Cerebellar nuclear complex (tissue), 1 donor: ENCODE measurements at regions not wholly inside any gene's neighbourhood (a gene's known extent, or its start where the extent isn't known, plus 50 kb on each side); places are given as distances from the start of the nearest gene placed in this dataset.

Experiments
- DNase-seq, 2 experiments: peaks; one replicate each; lab custom pipeline; 2025; lab: John Stamatoyannopoulos, UW

DNA sequence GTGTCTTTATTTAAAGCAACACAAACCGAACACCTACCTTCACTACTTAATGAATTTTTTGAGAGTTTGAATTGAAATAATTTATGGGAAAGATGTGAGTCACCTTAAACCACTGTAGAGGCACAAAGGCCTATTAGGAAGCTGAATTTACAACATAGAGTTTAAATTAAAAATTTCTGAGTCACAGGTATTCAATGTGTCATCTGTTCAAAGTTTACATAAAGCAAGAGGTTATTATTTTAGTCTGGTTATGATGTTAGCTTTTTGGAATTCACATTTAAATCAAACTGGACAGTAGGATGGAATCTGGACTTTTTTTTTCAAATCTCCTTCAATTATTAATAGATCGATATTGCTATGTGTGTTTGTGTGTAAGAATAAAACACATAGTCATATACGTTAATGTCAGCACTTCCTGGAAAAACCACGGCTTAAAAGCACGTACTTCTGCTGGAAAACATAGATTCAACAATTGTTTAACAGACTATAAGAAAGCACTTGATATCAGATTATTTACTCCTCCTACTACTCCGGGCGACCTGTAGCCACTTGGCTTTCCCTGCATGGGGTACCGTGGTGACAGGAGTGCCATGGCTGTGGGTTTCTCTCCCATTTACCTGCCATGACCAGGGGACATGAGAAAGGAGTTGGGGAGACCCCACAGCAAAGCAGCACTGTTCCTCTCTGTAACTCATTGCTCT lies 638.6 kb downstream of the SEMA5A start:
- no peak for DNase-seq

DNA sequence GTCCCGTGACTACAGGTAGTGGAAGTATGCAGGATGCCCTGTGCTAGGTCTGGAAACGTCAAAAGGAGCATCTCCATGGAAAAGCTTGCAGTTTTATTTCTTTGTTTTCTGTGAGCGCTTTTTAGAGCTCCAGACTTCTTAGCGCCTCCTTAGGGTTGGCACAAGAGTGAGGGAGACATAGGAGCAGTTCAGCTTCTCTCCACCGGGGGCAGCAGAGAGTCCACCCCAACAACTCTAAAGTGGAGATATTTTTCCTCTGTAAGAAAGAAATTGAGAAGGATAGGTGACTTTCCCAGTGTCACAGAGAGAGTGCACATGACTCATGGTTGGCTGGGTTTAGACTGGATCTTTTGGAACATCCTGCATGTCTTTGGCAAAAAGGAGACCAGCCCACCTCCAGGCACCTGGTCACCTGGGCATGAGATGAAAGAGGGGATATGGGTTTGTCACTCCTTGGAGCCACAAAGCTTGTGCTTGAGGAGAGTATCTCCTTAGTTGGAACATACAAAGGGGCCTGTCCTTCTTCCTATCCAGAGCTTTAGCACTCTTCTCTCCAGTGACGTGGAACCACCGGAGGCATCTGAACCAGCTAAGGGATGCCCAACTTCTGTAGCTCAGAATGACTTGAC lies 637.7 kb downstream of the SEMA5A start:
- no peak for DNase-seq

DNA sequence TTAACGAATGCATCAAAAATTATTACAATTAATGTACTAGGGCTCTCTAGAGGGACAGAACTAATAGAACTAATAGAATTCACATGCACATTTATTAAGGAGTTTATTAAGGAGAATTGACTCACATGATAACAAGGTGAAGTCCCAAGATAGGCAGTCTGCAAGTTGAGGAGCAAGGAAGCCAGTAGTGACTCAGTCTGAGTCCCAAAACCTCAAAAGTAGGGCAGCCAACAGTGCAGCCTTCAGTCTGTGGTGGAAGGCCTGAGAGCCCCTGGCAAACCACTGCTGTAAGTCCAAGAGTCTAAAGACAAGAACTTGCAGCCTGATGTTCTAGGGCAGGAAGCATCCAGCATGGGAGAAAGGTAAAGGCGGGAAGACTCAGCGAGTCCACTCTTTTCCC lies 633.8 kb downstream of the SEMA5A start:
- no peak for DNase-seq

DNA sequence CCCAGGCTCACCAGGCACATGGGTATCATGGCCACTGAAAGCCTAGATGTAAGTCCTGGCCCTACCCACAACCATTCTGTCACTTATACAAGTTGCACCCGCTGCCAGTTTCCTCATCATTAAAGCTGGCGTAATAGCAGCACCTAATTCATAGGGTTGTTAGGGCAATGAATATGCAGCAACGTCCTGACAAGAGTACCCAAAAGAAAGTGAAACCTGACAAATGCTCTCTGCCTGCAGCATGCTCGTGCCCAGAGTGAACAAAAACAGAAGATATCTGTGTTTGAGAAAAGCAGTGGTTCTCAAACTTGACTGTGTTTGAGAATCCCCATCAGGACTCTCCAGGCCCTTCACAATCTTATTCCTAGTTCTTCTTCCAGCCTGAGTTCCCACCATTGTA lies 632.4 kb downstream of the SEMA5A start:
- no peak for DNase-seq

DNA sequence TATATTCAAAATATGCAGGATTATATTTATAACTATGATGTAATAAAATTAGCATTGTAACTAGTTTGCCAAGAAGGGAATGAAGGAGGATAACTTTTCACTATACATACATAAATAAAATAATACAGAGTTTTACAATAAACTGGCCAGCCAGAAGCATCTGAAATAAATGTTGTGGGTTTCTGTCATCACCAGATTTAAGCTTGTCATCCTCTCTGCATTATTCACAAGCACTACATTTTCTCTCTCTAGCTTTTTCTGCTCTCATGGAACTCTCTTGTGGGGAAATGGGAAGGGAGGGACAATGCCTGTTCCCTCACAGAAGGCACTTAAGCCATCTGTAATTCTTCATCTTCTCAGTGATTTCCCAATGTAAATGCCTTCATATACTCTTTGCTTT lies 626.8 kb downstream of the SEMA5A start:
- no peak for DNase-seq

DNA sequence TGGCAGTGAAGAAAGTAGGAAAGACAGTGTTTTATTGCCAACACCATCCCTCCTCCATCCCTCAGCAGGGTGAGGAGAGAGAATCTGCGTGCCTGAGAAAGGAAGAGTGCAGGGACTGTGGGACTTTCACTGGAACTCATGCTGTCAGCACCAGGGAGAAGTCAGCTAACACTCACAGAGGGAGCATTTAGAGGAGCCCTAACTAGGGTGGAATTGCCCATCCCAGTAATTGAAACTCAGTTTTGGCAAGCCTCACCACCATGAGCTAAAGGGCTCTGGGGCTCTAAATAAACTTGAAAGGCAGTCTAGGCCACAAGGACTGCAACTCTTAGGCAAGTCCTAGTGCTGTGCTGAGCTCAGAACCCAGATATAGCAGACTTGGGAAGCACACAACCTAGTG lies 622.3 kb downstream of the SEMA5A start:
- DNase-seq: no peak

DNA sequence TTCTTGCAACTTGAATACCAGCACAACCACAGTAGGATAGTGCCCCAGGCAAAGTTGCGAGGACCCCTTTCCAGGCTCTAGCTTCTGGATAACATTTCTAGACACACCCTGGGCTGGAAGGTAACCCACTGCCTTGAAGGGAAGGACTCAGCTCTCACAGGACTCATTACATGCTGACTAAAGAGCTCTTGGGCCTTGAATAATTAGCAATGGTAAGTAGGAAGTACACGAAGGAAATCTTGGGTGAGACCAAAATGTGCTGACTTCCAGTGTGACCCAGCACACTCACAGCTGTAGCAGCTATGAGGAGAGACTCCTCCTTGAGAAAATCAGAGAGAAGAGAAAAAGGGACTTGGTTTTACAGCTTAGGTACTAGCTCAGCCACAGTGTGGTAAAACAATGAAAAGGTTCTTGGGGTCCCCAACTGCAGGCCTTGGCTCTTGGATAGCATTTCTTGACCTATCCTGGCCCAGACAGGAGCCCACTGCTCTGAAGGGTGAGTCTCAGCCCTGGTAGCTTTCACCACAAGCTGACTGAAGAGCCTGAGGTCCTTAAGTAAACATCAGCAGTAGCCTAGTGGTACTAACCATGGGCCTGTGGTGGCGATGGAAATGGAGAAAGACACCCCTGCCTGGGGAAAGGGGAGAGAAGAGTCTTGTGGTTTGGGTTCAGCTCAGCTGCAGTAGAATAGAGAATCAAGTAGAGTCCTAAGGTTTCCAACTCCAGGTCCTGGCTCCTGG lies 621.7 kb downstream of the SEMA5A start:
- DNase-seq: no peak

DNA sequence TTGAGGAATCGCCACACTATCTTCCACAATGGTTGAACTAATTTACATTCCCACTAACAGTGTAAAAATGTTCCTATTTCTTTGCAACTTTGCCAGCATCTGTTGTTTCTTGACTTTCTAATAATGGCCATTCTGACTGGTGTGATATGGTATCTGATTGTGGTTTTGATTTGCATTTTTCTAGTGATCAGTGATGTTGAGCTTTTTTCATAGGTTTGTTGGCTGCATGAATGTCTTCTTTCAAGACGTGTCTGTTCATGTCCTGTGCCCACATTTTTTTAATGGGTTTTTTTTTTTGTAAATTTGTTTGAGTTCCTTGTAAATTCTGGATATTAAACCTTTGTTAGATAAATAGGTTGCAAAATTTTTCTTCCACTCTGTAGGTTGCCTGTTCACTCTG lies 615.9 kb downstream of the SEMA5A start:
- no peak for DNase-seq

DNA sequence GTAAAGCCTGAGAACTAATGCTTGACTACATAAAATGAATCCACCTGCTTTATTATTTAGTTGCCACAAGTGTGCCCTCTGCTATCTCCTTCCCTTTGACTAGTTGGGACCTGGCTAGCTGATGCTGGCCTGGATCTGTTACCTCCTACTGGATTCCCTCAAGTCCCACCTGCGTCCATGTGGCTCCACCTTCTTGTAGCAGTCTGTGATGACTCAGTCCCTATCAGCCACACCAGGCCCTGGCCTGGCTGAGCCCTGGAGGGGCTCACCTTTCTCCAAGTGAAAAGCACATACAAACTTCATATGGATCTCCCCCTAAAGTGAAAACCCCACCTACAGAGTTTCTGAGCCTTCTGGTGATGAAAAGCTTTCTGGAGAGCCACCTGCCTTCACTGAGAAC lies 611.4 kb downstream of the SEMA5A start:
- DNase-seq: no peak

DNA sequence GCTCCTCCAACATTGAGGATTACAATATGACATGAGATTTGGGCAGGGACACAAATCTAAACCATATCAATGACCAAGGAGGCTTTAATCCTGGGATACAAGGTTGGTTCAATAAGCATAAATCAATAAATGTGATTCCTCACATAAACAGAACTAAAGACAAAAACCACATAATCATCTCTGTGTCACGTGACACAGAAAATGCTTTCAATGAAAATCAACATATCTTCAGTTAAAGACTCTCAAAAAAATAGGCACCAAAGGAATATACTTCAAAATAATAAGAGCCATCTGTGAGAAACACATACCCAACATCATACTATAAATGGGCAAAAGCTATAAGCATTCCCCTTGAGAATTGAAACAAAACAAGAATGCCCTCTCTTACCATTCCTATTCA lies 604.9 kb downstream of the SEMA5A start:
- DNase-seq: no peak

DNA sequence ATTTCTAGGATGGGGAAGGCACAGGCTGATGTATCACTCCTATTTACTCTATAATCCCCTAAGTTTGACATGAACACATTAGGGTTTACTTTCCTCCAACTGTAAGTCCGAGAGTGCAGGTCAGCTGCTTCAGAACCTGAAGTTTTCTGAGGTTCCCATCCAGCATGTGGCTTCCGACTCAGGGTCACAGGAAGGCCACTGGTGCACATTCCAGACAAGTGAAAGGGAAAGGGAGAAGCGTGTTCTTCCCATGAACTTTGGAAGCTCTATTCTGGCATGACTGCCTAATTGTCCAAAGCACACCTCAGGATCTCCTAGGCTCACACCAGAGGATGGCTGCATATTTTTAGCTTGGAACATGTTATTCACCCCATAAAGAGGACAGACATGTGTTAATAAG lies 602.6 kb downstream of the SEMA5A start:
- DNase-seq: no peak

DNA sequence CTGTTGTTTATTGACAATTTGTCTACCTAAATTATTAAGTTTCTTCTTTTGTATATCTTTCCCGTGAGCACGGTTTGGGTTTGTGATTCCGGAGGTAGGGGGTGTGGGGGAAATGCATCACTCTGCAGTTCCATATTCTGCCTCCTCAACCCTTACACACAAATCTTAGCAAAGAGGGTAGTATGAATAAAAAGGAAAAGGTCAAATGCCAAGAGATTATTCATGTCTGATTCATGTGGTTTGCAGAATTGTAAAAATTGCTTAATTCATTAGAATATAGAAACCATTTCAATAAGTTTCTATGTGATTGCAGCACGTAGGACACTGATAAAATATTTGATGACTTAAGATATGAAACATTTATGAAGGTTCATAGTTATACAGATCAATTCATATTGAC lies 601.9 kb downstream of the SEMA5A start:
- DNase-seq: no peak

DNA sequence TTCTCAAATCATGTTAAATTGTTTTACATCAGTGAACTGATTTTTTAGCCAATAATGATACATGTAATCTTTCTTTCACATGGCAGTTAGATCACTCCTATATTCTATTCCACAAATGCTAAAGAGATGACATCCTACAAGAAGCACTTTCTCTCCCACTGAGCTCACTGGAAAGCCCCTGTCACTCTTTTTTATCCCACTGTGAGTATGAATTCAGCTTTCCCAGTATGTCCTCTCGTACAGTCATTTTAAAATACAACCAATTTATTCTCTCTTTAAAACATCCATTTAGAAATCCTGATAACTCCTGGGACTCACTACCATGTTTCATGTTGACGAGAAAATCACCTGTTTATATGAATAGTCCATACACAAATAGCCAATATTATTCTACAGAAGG lies 599.9 kb downstream of the SEMA5A start:
- DNase-seq: no peak

DNA sequence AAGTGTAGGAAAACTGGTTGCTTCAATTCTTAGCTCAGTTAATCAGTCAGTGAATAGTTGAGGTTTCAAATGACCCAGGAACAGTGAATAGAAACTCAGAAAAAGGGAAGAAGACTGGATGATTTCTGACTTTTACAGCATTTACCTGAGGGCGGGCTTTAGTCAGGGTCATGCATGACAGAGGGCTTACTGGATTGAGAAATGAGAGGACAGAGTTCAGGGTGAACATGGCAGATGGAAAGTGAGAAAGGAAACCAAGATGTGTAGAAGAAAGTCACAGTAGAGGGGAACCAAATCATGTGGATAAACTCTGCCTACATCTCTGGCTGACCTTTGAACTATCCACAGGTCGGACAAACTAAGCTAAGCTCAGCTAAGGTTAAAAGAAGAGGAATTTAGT lies 596.0 kb downstream of the SEMA5A start:
- no peak for DNase-seq

DNA sequence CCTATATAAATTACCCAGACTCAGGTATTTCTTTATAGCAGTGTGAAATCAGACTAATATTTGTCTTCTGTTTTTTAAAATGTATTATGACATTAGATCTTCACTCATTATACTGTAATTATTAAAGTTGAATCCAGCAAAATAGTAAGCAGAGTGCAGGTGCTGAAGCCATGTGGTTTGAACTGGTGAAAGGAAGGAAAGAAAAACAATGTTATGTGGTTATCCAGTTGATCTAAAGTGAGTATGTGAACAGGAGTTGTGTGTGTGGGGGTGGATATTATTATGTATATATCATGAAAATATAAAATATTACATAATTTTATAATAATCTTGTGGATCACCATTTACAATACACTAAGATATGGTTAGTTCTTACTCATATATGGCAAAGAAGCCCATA lies 593.7 kb downstream of the SEMA5A start:
- DNase-seq: no peak

DNA sequence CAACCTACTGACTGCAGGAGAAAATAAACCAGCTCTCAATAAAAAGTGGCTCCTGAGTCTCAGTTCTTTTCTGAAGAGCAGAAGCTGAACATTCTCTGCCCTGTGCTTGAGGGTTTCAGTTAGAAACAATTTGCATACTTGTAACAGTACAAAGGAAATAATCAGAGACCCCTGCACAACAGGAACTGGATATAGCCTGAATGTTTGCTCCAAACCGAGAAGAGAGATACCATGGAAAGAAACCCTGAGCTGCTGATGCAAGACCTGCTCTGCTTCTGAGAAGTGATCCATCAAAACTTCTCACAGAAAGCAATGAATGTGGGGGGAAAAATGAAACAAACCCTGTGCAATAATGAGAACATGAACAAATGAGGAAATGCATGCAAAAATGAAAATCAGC lies 592.9 kb downstream of the SEMA5A start:
- no peak for DNase-seq

DNA sequence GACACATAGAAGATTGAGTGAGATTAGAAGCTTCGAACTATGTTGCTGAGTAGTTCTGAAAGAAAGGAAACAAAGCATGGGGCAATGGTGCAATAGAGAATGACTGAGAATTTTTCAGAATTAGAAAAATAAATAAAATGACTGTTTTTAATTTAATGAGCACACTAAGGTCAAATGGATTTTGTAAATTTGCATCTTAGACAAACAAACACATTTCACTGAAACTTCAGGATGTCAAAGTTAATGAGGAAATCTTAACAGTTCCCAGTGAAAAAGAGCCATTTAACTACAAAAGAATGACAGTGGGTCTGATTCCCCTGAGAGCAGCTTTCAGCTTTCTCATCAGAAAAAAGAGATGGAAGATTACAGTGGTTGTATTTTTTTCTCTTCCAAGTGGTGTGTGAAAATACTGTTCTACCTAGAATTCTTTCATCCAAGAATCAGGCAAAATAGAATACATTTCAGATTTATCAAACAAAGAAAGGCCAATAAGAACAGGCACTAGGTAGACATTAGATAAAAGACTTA lies 591.9 kb downstream of the SEMA5A start:
- no peak for DNase-seq

DNA sequence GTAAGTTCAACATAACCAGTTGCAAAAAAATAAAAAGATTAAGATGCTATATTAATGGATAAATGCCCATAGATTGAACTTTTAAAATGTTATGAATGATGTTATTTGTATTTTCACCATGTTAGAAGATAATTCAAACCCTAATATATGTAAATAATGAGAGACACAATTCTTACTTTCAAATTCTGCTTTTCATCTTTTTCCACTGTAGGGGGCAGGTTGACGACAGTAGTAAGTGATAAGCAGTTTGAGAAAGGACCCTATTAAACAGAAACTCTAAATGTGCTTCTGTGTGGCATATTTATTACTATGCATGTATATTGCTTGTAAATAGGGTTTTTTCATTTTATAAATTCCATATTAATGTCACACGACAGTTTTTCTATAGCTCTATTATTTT lies 591.1 kb downstream of the SEMA5A start:
- DNase-seq: no peak

DNA sequence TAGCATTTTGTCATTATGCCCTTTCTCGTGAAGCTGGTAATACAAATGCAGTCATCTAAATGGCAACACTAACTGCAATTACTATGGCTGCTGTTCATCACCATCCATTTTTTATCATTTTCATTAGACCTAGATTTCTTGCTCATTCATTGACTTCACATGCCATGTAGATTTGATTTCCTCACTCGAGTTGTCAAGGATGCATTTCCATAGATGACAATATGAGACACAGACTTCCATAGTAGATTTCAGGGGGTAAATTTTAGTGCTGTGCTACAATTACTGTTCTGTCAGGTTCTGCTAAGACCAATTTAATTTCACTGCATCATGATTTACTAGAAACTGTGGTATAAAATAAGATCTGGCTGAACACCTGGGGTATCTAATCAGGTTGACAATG lies 589.2 kb downstream of the SEMA5A start:
- DNase-seq: no peak

DNA sequence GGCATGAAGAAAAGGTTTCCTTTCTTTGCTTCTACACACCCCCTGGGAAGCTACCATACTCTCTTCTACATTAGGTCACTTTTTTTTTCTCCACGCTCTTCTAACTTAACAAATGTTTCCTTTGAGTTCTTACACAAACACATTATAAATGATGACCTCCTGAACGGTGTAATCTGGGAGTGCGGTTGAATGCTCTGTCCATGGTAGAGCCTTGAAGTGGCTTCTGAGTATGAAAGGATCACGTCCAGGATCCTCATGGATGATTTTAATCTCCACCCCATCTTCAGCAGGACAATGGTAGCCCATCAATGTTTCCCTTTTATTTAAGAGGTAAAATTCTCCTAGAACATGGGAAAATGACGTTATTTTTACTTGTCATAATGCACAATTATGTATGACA lies 587.3 kb downstream of the SEMA5A start:
- DNase-seq: no peak

DNA sequence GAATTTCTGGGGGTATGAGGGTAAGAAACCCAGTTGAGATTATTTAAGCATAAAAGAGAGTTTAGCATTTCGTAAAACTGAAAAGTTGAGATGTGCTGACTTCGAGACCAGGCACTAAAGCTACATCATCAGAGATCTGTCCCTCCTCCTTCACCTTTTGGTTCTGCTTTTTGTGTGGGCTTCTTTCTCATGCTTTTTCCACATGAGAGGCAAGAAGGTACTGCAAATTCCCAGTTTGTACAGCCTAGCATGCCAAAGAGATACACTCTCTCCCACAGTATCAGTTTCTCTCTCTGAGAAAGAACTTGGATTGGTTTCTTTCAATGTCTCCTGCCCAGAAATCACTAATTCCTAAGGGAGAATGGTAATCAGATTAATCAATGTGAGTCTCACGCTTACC lies 584.7 kb downstream of the SEMA5A start:
- no peak for DNase-seq

DNA sequence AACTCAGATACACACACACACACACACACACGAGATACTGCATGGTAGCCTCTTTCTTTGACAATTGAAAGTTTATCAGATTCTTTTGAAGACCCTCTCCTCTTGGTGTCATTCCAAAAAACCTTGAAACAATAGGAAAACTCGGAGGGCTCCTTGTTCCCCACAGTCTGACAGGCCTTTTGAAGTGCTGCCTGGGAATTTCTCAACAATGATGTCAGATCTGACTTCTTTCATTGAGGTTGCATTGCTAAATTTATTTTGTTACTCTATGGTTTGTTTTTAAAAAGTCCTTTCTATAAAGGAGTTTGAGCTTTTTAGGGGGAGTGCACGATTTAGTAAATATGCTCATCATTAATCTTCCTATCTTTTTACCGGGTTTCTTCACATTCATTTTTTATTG lies 583.9 kb downstream of the SEMA5A start:
- no peak for DNase-seq

DNA sequence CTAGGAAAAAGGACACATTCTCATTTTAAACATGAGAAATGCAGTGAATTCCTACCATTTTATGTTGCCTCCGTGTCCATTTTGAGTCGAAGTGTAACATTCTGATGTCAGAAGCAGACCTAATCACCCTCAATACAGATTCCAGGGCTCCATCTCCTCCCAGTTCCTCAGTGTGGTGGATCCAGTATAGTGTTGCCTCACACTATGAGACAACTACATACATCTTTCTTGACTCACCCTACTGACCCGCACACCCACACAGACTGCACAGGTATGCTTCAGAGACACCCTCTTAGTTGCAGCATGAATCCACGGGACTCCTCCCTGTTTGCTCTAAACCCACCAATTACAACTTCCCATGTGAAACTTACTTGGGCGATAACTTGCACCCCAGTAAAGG lies 564.9 kb downstream of the SEMA5A start:
- no peak for DNase-seq
